ENCODE measurements at regions not wholly inside any gene's neighbourhood (a gene's known extent, or its start where the extent isn't known, plus 50 kb on each side); places are given as distances from the start of the nearest gene placed in this dataset.

DNA sequence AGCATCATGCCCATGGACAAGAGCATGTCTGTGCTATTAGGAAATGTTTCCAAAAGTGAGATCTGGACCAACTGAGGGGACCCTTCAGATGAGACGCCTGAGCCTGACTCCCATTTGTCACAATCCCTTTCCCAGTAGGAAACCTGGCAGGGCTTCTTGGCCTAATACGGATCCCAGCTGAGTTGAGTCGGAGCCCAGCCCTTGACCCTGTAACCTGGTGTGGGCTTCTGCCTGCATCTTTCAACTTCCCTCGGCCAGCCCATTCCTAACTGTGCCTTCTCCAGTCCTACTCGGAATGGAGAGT lies 148.3 kb downstream of the IRX2 start:
- no peak for DNase-seq (ENCODE audit: low read depth in 2 of 2)

DNA sequence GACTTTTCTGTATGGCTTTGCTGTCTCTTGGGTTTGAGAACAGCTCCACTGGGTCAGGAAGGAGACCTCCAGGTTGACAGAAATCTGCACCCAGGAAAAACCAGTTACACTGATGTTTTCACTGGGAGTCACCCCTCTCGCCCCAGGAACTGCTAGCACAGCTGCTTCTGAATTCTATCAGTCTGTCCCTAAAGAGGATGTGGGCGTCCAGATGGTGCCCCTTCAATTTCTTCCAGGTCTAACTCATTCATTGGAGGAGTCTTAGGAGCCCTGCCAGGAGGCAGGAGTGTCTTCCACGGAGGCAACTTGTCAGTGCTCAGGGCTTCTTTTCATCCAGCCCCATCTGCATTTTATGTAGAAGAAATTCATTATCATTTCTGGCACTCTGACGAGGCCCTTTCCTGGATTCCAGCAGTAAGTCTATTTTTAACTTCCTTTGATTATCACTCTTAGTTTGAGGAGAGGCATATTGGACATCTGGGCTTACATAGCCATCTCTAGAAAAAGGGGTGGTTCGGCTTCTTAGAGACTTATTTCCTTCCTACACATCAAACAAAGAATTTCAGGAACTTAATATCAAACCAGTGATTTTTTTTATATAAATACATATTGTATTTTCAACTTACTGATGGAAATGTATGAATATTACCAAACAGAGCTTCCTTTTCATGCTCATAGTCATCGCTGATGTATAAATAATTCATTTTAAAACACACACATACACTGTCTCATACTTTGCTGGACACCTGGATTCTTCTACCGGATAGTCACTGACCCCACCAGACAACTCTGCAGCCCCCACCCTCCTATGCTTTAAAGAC lies 148.8 kb downstream of the IRX2 start:
- no peak for DNase-seq (ENCODE audit: low read depth in 2 of 2)

DNA sequence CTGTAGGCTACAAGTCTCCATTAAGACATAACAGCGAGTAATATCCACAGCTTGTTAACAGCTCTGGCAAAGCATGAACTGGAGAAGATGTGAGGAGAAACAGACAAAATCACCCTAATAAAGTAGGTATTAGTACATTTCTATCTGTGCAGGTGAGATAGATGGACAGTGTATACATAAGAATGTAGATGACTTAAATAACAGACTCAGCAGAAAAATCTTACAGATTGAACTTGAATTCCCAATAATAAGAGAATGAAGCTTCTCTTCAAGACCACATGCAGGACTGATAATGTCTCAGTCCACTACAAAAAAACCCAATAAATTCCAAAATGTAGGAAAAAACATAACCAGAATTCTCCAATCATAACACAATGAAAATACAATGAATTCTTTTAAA lies 153.0 kb downstream of the IRX2 start:
- no peak for DNase-seq (ENCODE audit: low read depth in 2 of 2)

DNA sequence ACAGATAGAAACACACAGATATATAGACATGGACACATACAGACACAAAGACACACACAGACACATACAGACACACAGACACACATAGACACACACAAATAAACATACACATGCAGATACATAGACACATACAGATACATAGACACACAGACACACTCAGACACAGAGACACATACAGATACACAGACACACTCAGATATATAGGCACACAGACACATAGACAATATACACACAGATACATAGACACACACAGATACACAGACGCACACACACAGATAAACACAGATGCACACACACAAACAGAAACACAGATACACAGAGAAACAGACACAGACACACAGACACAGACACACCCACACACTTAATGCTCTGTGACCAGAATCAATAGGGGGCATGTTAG lies 156.8 kb downstream of the IRX2 start:
- DNase-seq (ENCODE audit: low read depth in 2 of 2), result no peak

DNA sequence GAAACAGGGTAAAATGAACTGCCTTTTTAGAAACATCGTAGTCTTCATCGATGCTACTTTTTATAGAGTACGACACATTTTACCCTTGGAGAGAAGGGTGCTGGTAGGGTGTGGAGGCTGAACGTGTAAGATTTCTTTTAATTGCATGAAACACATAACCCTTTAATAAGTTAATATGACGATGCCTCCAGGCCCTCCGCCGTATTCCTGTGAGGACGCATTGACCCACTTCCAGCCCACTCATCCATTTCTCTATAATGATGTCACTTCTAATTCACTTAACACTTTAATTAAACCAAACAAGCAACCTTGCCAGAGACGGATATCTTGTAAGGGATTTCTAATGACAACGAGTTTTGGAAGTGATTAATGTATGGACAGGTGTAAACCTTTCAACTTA lies 158.7 kb downstream of the IRX2 start:
- no peak for DNase-seq (ENCODE audit: low read depth in 2 of 2)

DNA sequence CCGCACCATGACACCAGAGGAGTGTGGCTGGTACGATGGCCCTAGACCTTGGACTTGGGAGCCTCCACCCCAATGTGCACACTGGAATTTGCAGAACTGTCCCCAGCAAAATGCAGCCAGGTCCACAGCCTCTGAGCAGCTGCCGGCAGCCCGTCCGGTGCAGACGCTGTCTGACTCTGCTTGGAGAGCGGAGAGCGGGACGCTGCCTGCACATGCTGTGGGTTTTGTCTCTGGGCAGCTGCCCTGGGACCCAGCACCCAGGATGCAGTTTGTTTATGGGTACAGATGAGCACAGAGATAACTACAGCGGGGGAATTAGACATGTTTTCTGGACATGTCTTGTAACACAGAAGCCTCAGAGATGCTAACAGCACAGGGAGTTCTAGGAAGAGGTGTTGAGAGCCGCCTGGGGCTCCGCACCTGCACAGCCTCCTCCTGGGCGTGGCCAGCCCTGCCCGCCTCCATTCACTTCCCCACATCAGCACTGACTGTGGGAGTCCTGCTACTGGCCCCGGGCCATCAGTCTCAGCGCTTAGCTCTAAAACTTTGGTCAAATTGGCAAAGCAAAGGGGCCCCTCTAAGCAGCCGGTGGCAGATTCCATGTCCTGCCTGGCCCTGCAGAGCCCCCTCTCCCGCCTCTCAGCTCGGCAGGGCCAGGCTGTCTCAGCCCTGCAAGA lies 159.6 kb downstream of the IRX2 start:
- no peak for DNase-seq (ENCODE audit: low read depth in 2 of 2)

DNA sequence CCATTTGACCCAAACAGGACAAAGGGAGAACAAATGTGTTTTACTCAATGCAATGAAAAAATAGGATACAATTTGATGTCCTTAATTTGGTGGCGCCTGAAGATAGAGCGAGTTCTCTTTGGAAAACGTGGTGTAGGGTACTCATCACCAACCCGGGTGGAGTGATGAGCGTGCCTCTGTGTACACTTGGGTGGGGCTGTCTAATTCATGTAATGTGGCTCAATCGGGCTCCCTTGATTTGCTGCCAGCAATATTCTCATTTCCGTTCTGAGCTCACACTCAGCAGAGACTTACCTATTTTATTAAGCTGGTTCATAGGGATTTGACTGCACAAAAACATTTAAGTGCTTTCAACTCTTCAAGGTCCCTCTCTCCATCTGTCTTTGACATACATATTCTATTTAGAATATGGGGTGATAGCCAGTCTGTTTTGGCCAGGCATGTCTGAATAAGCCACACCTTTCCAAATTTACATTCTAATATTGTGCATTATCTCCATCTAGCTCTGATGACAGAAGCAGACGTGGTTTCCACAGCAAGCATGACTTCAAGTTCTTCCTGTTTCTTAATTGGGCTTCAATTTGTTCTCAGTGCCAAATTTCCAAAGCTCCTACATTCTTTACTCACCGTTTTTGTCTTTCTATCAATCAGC lies 162.5 kb downstream of the IRX2 start:
- no peak for DNase-seq (ENCODE audit: low read depth in 2 of 2)

DNA sequence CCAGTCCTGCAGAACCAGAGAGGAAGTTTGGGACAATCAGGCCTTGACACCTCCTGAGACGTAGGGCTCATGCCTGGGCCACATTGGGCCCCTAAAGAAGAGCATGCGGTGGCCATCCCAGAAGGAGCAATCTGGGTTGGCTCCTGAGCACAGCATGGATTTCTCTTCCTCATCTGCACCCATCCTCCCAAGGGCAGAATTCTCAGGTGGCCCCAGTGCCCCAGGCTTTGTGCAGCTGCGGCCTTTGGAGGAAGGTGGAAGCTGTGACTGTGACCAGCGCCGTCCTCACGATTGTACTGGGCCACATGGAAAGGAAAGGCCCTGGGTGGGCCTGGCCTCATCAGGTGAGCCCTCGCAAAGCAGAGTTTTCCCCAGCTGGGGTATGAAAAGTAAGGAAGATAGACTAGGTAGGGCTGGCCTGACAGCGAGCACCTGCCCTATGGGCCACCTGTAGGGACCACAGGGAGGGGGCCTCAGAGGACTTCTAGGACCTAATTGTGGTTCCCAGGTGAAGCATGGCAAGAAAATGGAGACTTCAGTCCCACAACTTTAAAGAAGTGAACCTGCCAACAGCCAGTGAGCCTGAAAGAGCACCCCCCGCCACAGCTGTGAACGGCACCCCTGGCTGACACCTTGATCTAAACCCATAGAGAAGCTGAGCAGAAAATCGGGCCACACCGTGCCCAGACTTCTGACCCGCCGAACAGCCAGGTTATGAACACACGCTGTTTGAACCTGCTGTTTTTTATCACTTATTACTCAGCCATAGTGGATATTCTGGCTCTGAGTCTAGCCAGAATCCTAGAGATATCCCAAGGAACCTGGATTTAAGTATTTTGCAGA lies 164.1 kb downstream of the IRX2 start:
- DNase-seq (ENCODE audit: low read depth in 2 of 2), result no peak

DNA sequence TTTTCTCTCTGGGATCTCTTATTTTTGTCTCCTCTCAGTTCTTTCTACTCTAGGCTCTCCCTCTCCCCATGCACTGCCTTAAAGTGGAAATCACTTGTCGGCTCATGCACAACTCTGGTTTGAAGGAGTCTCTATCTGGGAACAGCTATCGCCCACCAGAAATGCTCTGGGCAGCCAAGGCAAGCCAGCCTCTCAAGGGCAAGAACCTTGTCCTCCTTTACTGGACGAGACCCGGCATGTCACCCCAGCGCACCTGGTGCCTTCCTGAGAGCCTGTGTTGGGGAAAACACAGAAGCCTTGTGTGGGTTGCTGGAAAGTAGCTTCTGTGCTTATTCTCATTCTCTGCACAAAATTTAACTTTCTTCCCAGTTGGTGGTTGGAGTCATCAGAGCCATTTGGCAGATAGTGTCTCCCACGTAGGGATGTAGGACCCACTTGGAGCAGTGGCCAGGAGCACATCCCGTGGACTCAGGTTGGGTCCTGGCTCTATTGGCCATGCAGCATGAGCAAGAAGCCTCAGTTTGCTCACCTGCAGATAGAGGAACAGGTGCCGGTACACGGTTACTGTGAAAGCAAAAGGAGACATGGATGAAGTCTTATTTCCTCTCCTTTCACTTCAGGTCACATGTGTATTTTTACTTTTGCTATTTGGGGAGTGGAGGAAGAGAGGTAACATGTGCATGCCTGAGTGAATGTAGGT lies 165.3 kb downstream of the IRX2 start:
- no peak for DNase-seq (ENCODE audit: low read depth in 2 of 2)

DNA sequence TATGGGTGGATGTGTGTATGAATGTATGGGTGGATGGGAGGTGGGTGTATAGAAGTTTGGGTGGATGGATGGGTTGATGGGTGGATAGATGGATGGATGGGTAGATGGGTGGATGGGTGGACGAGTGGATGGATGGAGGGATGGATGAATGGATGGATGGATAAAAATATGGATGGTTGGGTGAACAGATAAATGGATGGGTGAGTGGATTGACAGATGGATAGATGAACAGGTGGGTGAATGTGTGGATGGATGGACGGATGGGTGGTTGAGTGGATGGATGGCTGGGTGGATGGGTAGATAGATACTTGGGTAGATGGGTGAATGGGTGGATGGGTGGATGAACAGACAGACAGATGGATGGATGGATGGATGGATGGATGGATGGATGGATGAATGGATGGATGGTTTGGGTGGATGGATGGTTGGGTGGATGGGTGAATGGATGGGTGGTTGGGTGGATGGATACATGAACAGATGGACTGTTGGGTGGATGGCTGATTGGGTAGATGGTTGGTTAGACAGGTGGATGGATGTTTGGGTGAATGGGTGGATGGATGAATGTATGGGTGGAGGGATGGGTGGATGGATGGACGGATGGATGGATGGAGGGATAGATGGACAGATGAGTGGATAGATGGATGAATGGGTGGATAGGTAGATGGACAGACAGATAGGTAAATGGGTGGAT lies 166.8 kb downstream of the IRX2 start:
- no peak for DNase-seq (ENCODE audit: low read depth in 2 of 2)

DNA sequence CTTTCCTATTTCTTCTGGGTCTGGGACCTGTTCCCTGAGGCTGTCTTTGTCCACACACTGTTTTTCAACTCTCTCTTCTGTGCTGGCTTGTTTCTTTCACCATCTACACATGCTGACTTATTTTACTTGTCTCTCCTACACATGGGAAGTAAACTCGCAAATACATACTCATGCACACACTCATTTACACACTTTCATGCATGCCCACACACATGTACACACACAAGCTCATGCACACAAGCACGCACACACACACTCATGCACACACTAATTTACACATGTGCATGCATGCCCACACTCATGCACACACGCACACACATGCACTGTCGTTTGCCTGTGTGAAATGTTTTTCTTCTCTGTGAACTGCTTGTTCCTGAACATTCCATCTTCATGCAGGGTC lies 169.0 kb downstream of the IRX2 start:
- no peak for DNase-seq (ENCODE audit: low read depth in 2 of 2)

DNA sequence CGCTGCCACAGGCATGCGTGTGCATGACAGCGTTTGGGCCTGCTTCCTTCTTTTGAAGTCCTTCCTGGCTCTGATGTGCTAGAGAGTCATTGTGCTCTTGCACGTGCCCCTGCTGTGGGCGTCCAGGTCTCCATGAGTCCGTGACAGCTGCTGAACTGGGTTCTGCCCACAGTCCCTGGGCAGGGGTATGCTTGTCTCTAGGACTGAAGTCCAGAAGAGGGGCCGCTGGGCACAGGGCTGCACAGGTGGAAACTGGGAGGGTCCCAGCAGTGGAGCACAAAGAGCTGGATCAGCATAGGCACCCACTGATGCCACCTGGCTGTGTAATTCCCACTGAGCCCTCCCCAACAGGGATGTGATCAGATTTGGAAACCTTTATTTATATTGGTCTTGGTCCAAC lies 169.4 kb downstream of the IRX2 start:
- no peak for DNase-seq (ENCODE audit: low read depth in 2 of 2)

DNA sequence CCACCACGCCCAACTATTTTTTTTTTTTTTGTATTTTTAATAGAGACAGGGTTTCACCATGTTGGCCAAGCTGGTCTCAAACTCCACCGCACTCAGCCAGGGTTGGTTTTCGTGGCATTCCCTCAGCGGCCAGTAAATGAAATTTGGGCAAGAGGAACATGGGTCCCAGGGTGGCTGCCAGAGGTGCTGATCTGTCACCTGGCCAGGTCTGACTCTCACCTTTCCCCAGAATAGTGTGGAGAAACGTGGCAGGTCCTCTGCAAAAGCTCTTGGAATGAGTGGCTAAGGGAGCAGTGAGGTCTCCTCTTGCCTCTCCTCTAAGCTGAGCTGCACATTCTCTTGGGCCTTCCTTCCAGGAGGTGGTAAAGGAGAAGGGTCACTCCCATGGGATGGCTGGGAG lies 170.1 kb downstream of the IRX2 start:
- DNase-seq (ENCODE audit: low read depth in 2 of 2), result no peak

DNA sequence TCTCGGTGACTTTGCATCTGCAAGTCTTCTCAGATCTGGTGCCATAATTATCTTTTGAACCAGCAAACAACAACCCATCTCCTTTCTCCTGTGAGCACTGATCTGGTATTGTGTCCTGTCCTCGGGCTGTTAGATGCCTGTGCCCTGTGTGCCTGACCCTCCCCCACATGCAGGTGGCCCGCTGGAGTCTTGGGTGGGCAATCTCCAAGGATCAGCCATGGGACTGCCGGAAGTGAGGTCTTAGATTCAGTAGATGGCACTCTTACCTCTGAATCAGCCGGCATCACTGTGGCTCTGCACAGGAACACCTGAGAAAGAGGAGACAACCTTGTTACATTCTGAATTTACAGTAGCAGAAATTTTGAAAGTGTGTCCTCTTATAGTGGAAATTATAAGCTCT lies 172.4 kb downstream of the IRX2 start:
- DNase-seq (ENCODE audit: low read depth in 2 of 2), result no peak

DNA sequence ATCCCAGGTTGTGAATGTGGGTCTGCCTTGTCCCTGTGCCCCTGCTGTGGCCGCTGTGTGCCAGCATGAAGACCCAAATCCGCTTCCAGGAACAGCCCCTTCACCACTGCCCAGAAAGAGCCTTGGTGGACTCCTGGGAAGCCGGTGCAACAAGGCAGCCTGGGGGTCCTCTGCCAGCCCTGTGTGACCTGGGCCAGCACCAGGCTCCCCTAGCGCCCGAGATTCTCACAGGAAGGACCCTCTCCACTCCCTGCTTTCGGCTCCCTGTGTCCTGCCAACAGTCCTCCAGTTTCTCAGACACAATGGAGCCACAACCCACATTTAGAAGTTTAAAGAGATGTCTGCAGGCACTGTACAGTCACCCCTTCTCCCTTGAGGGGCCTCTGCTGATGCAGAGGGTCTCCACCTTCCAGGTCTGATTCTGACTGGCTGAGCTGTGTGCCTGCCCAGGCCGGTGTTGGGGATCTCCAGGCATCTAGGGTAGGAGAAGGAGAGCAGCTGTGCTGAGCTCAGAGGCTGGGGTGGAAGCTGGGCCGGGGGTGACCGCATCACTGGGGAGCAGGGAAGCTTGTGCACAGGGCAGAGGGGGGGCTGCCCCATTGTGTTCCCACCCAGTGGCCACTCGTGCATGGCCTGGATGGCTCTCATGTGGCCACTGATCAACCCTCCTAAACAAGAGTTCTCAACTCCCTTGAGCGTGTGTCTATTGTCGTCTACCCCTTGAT lies 174.0 kb downstream of the IRX2 start:
- DNase-seq (ENCODE audit: low read depth in 2 of 2), result no peak

DNA sequence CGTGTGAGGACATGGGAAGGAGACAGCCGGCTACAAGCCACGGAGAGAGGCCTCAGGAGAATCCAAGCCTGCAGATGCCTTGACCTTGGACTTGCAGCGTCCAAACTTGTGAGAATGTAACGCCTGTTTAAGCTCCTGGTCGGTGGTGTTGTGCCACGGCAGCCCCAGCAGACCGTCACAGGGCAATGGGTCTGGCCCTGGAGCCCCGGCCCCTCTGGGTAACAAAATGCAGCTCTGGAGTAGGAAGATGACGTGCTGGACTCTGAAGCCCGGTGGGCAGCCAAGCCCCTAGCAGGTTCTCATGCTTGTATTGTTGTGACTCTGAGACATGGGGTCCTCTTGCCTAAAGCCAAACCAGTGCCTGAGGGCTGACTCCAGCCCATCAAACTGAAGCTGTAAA lies 174.7 kb downstream of the IRX2 start:
- DNase-seq (ENCODE audit: low read depth in 2 of 2), result no peak

DNA sequence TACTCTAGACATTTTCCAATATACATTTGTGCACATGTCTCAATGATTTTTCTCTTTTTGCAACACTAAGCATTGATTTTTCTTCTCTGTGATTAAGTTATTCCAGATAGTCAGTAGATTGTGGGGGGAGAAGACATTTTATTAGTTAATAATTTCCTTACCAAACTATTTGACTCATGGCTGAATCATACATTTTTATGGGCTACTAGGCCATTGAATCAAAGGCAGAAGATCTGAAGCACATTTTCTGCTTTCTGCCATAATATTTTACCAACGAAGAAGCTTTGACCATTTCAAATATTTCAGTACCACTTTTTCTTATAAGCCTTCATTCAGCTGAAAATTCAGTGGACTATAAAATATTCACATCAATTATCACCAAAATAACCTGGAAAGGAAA lies 175.6 kb downstream of the IRX2 start:
- no peak for DNase-seq (ENCODE audit: low read depth in 2 of 2)

DNA sequence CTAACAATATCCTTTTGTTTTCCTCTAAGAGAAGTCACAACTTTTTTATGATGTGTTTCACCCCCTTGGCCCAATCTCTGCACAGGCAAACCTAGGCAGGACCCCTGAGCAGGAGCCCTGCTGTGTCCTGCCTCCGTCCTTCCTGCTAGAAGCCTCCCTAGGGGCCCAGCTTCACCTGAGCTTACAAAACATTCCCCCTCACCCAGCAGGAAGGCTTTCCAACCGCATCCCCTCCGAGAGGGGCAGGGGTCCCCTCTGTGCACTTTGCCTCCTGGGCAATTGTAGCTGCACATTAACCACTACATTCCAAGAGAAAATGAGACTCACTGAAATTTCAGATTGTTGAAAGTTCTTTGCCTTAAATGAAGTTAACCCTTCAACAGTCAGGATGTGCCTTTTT lies 176.2 kb downstream of the IRX2 start:
- no peak for DNase-seq (ENCODE audit: low read depth in 2 of 2)

DNA sequence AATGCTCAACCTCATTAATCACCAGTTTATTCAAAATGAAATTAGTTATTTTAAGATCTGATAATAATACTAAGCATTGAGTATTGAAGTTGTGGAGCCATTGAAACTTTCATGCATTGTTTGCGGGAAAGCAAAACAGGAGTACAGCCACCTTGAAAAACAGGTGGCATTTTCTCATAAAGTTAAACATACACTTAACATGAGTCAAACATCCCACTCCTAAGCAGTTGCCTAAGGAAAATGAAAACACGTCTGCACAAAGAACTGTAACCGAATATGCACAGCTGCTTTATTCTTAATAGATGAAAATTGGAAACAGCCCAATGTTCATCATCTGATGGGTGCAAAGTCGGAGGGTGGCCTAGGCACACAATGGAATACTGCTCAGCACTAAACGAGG lies 177.3 kb downstream of the IRX2 start:
- no peak for DNase-seq (ENCODE audit: low read depth in 2 of 2)

DNA sequence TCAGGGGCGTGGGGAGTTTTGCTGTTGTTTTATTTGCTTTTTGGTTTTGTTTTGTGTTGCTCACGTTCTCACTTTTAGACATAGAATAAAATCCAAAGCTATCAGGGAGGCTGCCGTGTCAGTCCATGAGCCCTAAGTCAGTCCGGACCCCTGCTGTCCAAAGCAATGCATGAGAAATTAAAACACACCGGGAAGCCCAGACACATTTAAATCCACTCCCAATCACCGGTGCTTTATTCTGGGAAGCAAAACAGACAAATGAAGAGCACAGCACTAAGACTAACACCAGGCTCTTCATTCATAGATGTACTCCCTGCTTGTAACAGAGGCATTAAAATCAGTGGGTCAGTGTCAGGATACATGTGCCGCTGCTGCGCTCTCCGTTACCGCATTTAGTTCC lies 180.9 kb downstream of the IRX2 start:
- DNase-seq (ENCODE audit: low read depth in 2 of 2), result no peak
